ENCODE measurements at regions not wholly inside any gene's neighbourhood (a gene's known extent, or its start where the extent isn't known, plus 50 kb on each side); places are given as distances from the start of the nearest gene placed in this dataset.

- no peak for DNase-seq
Measured at GRCh38 chr2:59449274-59449673, 1104.2 kb downstream of the BCL11A start.

GRCh38 chr2:59440491-59440890 is 1113.0 kb downstream of the BCL11A start:
- DNase-seq = no peak

- no peak for DNase-seq
Measured at GRCh38 chr2:59435635-59436034, 1117.8 kb downstream of the BCL11A start.

GRCh38 chr2:59428940-59429339 is 1124.5 kb downstream of the BCL11A start:
- no peak for DNase-seq

GRCh38 chr2:59427980-59428379 is 1125.5 kb downstream of the BCL11A start:
- no peak for DNase-seq

- DNase-seq = no peak
Measured at GRCh38 chr2:59425247-59425646, 1128.2 kb downstream of the BCL11A start.

GRCh38 chr2:59413751-59414570 is 1139.5 kb downstream of the BCL11A start:
- DNase-seq = no peak

- DNase-seq = no peak
Measured at GRCh38 chr2:59399126-59399525, 1154.3 kb downstream of the BCL11A start.

GRCh38 chr2:59398081-59398480 is 1155.4 kb downstream of the BCL11A start:
- no peak for DNase-seq

- DNase-seq = no peak
Measured at GRCh38 chr2:59395119-59395518, 1154.0 kb upstream of the FANCL start.

- no peak for DNase-seq
Measured at GRCh38 chr2:59391896-59392295, 1150.8 kb upstream of the FANCL start.

- no peak for DNase-seq
Measured at GRCh38 chr2:59390581-59390980, 1149.5 kb upstream of the FANCL start.

GRCh38 chr2:59389240-59389639 is 1148.1 kb upstream of the FANCL start:
- DNase-seq = peak in 2 of 3 donors; percentile 2 to 7

- DNase-seq = no peak
Measured at GRCh38 chr2:59385971-59386370, 1144.8 kb upstream of the FANCL start.

- no peak for DNase-seq
Measured at GRCh38 chr2:59383473-59383872, 1142.3 kb upstream of the FANCL start.

GRCh38 chr2:59378127-59378526 is 1137.0 kb upstream of the FANCL start:
- no peak for DNase-seq

- DNase-seq = no peak
Measured at GRCh38 chr2:59366288-59366687, 1125.2 kb upstream of the FANCL start.

GRCh38 chr2:59354498-59354897 is 1113.4 kb upstream of the FANCL start:
- no peak for DNase-seq

- no peak for DNase-seq
Measured at GRCh38 chr2:59353306-59353921, 1112.3 kb upstream of the FANCL start.

- no peak for DNase-seq
Measured at GRCh38 chr2:59342166-59342565, 1101.0 kb upstream of the FANCL start.

- DNase-seq = no peak
Measured at GRCh38 chr2:59339837-59340207, 1098.7 kb upstream of the FANCL start.

GRCh38 chr2:59339121-59339836 is 1098.2 kb upstream of the FANCL start:
- DNase-seq = no peak

- no peak for DNase-seq
Measured at GRCh38 chr2:59333007-59333406, 1091.9 kb upstream of the FANCL start.

Data from muscle of back (tissue), 3 donors.